Transverse colon (tissue), 4 donors: ENCODE measurements at regions not wholly inside any gene's neighbourhood (a gene's known extent, or its start where the extent isn't known, plus 50 kb on each side); places are given as distances from the start of the nearest gene placed in this dataset.

ENCODE experiments used
- CTCF ChIP-seq, 5 experiments: fragments of 200-600 bp in 3 of 5; fragments of 450-650 bp in 2 of 5; sonication (generic) in 3 of 5; IDR thresholded peaks; 1 replicate in 2 of 5; 2 replicates in 3 of 5; pipeline ENCODE4 v1.5.1; 2016 to 2017; ENCODE audit warnings: antibody characterized with exemption in 5 of 5, inconsistent platforms in 3 of 5, mild to moderate bottlenecking in 2 of 5, moderate library complexity in 1 of 5
- EP300 ChIP-seq: sonication (generic); formaldehyde crosslinking; IDR thresholded peaks from one replicate; pipeline ENCODE4 v1.6.1; 2017; ENCODE audit warnings: antibody characterized with exemption, low read depth
- POLR2A ChIP-seq: fragments of 450-650 bp; IDR thresholded peaks from one replicate; pipeline ENCODE4 v1.6.1; 2016; ENCODE audit warnings: antibody characterized with exemption, mild to moderate bottlenecking, moderate library complexity
- POLR2AphosphoS5 ChIP-seq, 3 donors: sonication (generic); formaldehyde crosslinking; IDR thresholded peaks; one replicate each; pipeline ENCODE4 v1.6.1; 2016; ENCODE audit warnings: antibody characterized with exemption in 3 of 3

DNA sequence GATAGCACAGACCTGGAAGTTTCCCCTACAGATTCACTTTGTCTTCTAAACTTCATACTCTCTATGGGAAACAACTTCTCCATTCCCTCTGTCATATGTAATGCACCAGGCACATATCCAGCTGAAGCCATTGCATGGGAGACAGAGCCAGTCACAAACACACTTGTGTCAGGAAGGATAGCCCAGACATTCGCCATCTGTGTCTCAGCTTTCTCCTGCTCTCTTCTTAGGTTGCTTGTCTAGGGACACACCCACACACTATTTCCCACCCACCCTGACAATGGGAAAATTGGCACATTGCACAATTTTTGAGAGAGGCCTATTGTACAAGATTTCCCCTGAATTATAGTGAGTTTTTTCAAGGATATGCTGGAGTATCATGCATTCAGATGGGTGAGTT is 158.4 kb upstream of the MPDZ start:
- TF ChIP-seq CTCF (IDR thresholded peaks at IDR 0.05): no peak
- TF ChIP-seq POLR2A: no peak
- no peak for TF ChIP-seq POLR2AphosphoS5 (IDR thresholded peaks at IDR 0.05)
- TF ChIP-seq EP300: no peak
